ENCODE measurements at regions not wholly inside any gene's neighbourhood (a gene's known extent, or its start where the extent isn't known, plus 50 kb on each side); places are given as distances from the start of the nearest gene placed in this dataset.

- TF ChIP-seq EP300 (IDR thresholded peaks at IDR 0.05) (no peak), POLR2A (IDR thresholded peaks at IDR 0.05) (no peak)
Observed at GRCh38 chr6:156396068-156396771, 381.0 kb upstream of the ARID1B start.

Measured in suprapubic skin (tissue), 2 donors.